ENCODE measurements at regions not wholly inside any gene's neighbourhood (a gene's known extent, or its start where the extent isn't known, plus 50 kb on each side); places are given as distances from the start of the nearest gene placed in this dataset.

DNA sequence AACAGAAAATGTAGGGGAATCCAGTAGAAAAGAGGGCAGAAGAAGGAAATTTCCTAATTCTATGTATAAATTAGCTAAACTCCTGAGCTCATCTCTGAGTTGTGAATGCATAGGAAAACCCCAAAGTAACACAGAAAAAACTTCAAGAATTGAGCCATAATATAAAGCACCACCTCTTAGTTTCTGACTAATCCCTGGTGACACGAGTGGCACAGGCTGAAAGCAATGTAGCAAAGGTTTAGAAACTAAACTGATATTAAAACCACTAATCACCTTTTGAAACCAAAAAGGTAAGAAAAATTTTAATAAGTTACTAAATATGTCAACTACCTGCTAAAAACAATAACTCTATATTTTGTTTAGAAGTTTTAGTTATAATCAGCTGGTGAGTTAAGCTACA is 255.6 kb upstream of the NECTIN3 start:
- Histone ChIP-seq H3K36me3 (ENCODE audit: control insufficient read depth, insufficient read depth, low read length) (no peaks in the 10 kb centered on the region), H3K27me3 (ENCODE audit: control insufficient read depth, insufficient read depth, low read length, poor library complexity, severe bottlenecking) (no peaks in the 10 kb centered on the region), H3K9ac (ENCODE audit: extremely low read depth, low read length, poor library complexity, severe bottlenecking) (no peak overlapping the region), H3K27ac (ENCODE audit: low read depth, low read length) (no peak overlapping the region), H3K9me3 (ENCODE audit: control insufficient read depth, low read length) (no peaks in the 10 kb centered on the region), H3K4me1 (ENCODE audit: control insufficient read depth, insufficient read depth, low read length) (peaks cover 3% of the 10 kb centered on the region), H3K4me3 (ENCODE audit: low read length) (no peak overlapping the region)
- Mint-ChIP-seq H3K36me3 (ENCODE audit: low read depth) (no peaks in the 10 kb centered on the region), H3K27me3 (ENCODE audit: insufficient read depth) (no peaks in the 10 kb centered on the region), H3K4me3 (no peak overlapping the region), H3K4me1 (peaks cover 10% of the 10 kb centered on the region), H3K27ac (no peak overlapping the region), H3K9me3 (peaks cover 5% of the 10 kb centered on the region)
- DNase-seq, result no peak
- 92% methylated on average over 1 of the region's 1 CpG; no CpG with 5 or more reads in 1 of the 2 experiments for WGBS, 2 experiments (ENCODE audit: insufficient coverage in 1 of 2, insufficient read length in 1 of 2)
- TF ChIP-seq CTCF (conservative IDR thresholded peaks at IDR 0.05), result no peak

- H3K4me1 ChIP-seq (ENCODE audit: control insufficient read depth, insufficient read depth, low read length), result no peaks in the 10 kb centered on the region
- Mint-ChIP-seq H3K4me3 (no peak overlapping the region), H3K27me3 (ENCODE audit: insufficient read depth) (no peaks in the 10 kb centered on the region), H3K9me3 (peaks cover 5% of the 10 kb centered on the region), H3K36me3 (ENCODE audit: low read depth) (no peaks in the 10 kb centered on the region), H3K27ac (no peak overlapping the region), H3K4me1 (no peaks in the 10 kb centered on the region)
- H3K27me3 ChIP-seq (ENCODE audit: control insufficient read depth, insufficient read depth, low read length, poor library complexity, severe bottlenecking), result no peaks in the 10 kb centered on the region
- no peak overlapping the region for H3K27ac ChIP-seq (ENCODE audit: low read depth, low read length)
- no peak for TF ChIP-seq CTCF (conservative IDR thresholded peaks at IDR 0.05)
- H3K9ac ChIP-seq (ENCODE audit: extremely low read depth, low read length, poor library complexity, severe bottlenecking), result no peak overlapping the region
- no peak for DNase-seq
- no peaks in the 10 kb centered on the region for H3K9me3 ChIP-seq (ENCODE audit: control insufficient read depth, low read length)
- H3K36me3 ChIP-seq (ENCODE audit: control insufficient read depth, insufficient read depth, low read length), result no peaks in the 10 kb centered on the region
- WGBS, 2 experiments (ENCODE audit: insufficient coverage in 1 of 2, insufficient read length in 1 of 2), result 83 to 100% methylated on average over 1 of the region's 1 CpG
- no peak overlapping the region for H3K4me3 ChIP-seq (ENCODE audit: low read length)
Measured at GRCh38 chr3:110821586-110821985, 250.0 kb upstream of the NECTIN3 start.

DNA sequence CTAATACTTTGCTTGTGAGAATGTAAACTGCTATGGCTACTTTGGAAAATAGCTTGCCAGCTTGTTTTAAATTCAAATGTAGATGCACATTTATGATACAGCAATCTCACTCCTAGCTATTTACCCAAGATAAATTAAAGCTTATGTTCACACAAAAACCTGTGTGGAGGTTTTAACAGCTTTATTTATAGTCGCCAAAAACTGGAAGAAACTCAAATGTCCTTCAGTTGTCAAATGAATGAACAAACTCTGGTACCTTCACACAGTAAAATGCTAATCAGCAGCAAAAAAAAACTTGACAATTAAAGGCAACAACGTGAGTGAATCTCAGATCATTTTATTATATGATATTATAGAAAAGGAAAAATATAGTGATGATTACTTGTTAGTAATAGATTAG is 248.6 kb upstream of the NECTIN3 start:
- H3K27ac ChIP-seq (ENCODE audit: low read depth, low read length), result no peak overlapping the region
- WGBS, 2 experiments (ENCODE audit: insufficient coverage in 1 of 2, insufficient read length in 1 of 2), result 98% methylated on average over 2 of the region's 2 CpGs; no CpG with 5 or more reads in 1 of the 2 experiments
- TF ChIP-seq CTCF (conservative IDR thresholded peaks at IDR 0.05), result no peak
- no peaks in the 10 kb centered on the region for H3K4me1 ChIP-seq (ENCODE audit: control insufficient read depth, insufficient read depth, low read length)
- no peaks in the 10 kb centered on the region for H3K4me1 Mint-ChIP-seq
- no peaks in the 10 kb centered on the region for H3K9me3 ChIP-seq (ENCODE audit: control insufficient read depth, low read length)
- H3K27me3 ChIP-seq (ENCODE audit: control insufficient read depth, insufficient read depth, low read length, poor library complexity, severe bottlenecking), result no peaks in the 10 kb centered on the region
- H3K9ac ChIP-seq (ENCODE audit: extremely low read depth, low read length, poor library complexity, severe bottlenecking), result no peak overlapping the region
- no peak overlapping the region for H3K4me3 Mint-ChIP-seq
- no peaks in the 10 kb centered on the region for H3K27me3 Mint-ChIP-seq (ENCODE audit: insufficient read depth)
- H3K4me3 ChIP-seq (ENCODE audit: low read length), result no peak overlapping the region
- H3K27ac Mint-ChIP-seq, result no peak overlapping the region
- no peak for DNase-seq
- H3K36me3 ChIP-seq (ENCODE audit: control insufficient read depth, insufficient read depth, low read length), result no peaks in the 10 kb centered on the region
- H3K36me3 Mint-ChIP-seq (ENCODE audit: low read depth), result no peaks in the 10 kb centered on the region
- H3K9me3 Mint-ChIP-seq, result peaks cover 5% of the 10 kb centered on the region

All from endodermal cell (in vitro differentiated cells).